ENCODE measurements at regions not wholly inside any gene's neighbourhood (a gene's known extent, or its start where the extent isn't known, plus 50 kb on each side); places are given as distances from the start of the nearest gene placed in this dataset.
"Not testable (repeated sequence)": the region's sequence is repeated elsewhere in the genome, so short reads cannot be mapped to it uniquely, and the experiment has no call there.

- H3K36me3 ChIP-seq, result no peaks in the 10 kb centered on the region
- H3K4me3 ChIP-seq, result no peak overlapping the region
- no peak for TF ChIP-seq CTCF (IDR thresholded peaks at IDR 0.05)
- TF ChIP-seq POLR2A (IDR thresholded peaks at IDR 0.05), result no peak
- H3K27me3 ChIP-seq, result no peaks in the 10 kb centered on the region
- no peak for DNase-seq
- no peak overlapping the region for H3K27ac ChIP-seq
- no peaks in the 10 kb centered on the region for H3K4me1 ChIP-seq
- no peaks in the 10 kb centered on the region for H3K9me3 ChIP-seq
Measured at GRCh38 chr12:90546511-90546910, 408.5 kb downstream of the CCER1 start.

GRCh38 chr12:90543841-90544240 lies 411.1 kb downstream of the CCER1 start:
- H3K4me1 ChIP-seq, result no peaks in the 10 kb centered on the region
- no peaks in the 10 kb centered on the region for H3K36me3 ChIP-seq
- no peak for TF ChIP-seq POLR2A (IDR thresholded peaks at IDR 0.05)
- TF ChIP-seq CTCF (IDR thresholded peaks at IDR 0.05), result no peak
- no peaks in the 10 kb centered on the region for H3K27me3 ChIP-seq
- no peak for DNase-seq
- H3K27ac ChIP-seq, result no peak overlapping the region
- no peak overlapping the region for H3K4me3 ChIP-seq
- H3K9me3 ChIP-seq, result no peaks in the 10 kb centered on the region

- no peak for DNase-seq
- no peak for TF ChIP-seq CTCF (IDR thresholded peaks at IDR 0.05)
- TF ChIP-seq POLR2A (IDR thresholded peaks at IDR 0.05), result no peak
- Histone ChIP-seq H3K36me3 (no peaks in the 10 kb centered on the region), H3K27me3 (no peaks in the 10 kb centered on the region), H3K4me3 (no peak overlapping the region), H3K27ac (no peak overlapping the region), H3K4me1 (no peaks in the 10 kb centered on the region), H3K9me3 (no peaks in the 10 kb centered on the region)
Measured at GRCh38 chr12:90543374-90543773, 411.6 kb downstream of the CCER1 start.

GRCh38 chr12:90542852-90543251 lies 412.1 kb downstream of the CCER1 start:
- DNase-seq, H3K4me3 ChIP-seq, H3K9me3 ChIP-seq, H3K4me1 ChIP-seq, H3K36me3 ChIP-seq, H3K27me3 ChIP-seq, H3K27ac ChIP-seq: not testable (repeated sequence)

- DNase-seq, result not testable (repeated sequence)
Measured at GRCh38 chr12:90533828-90534227, 421.1 kb downstream of the CCER1 start.

GRCh38 chr12:90520002-90520734 lies 434.8 kb downstream of the CCER1 start:
- Histone ChIP-seq H3K27ac (no peak overlapping the region), H3K27me3 (no peaks in the 10 kb centered on the region), H3K36me3 (no peaks in the 10 kb centered on the region), H3K4me3 (no peak overlapping the region), H3K9me3 (no peaks in the 10 kb centered on the region), H3K4me1 (peaks cover 0 to 8% (median 0%) of the 10 kb centered on the region in 4 donors)
- DNase-seq, result no peak
- TF ChIP-seq CTCF (IDR thresholded peaks at IDR 0.05) (no peak), POLR2A (IDR thresholded peaks at IDR 0.05) (no peak)

More at GRCh38 chr12:90533828-90534227, 421.1 kb downstream of the CCER1 start:
- not testable (repeated sequence) for H3K27ac ChIP-seq, H3K4me3 ChIP-seq, H3K36me3 ChIP-seq, H3K9me3 ChIP-seq, H3K27me3 ChIP-seq, H3K4me1 ChIP-seq

- no peak for DNase-seq
- Histone ChIP-seq H3K36me3 (no peaks in the 10 kb centered on the region), H3K4me3 (no peak overlapping the region), H3K9me3 (no peaks in the 10 kb centered on the region), H3K27me3 (no peaks in the 10 kb centered on the region), H3K4me1 (peaks cover 0 to 8% (median 0%) of the 10 kb centered on the region in 4 donors), H3K27ac (no peak overlapping the region)
- no peak for TF ChIP-seq CTCF (IDR thresholded peaks at IDR 0.05)
- TF ChIP-seq POLR2A (IDR thresholded peaks at IDR 0.05), result no peak
Measured at GRCh38 chr12:90519285-90519684, 435.7 kb downstream of the CCER1 start.
